Right renal cortex interstitium (tissue), 3 donors: ENCODE measurements at regions not wholly inside any gene's neighbourhood (a gene's known extent, or its start where the extent isn't known, plus 50 kb on each side); places are given as distances from the start of the nearest gene placed in this dataset.
"Not testable (repeated sequence)": the region's sequence is repeated elsewhere in the genome, so short reads cannot be mapped to it uniquely, and the experiment has no call there.

Source experiments
- DNase-seq, 3 donors: peaks; one replicate each; pipeline ENCODE4 v3.0.0-alpha.2; 2013; ENCODE audit warnings: low read depth in 3 of 3, low spot score in 2 of 3

GRCh38 chr16:86856946-86857586 lies 278.7 kb downstream of the FOXL1 start:
- DNase-seq, result no peak

- no peak for DNase-seq
Measured at GRCh38 chr16:86857807-86858206, 279.5 kb downstream of the FOXL1 start.

- no peak for DNase-seq
Measured at GRCh38 chr16:86858501-86858900, 280.2 kb downstream of the FOXL1 start.

GRCh38 chr16:86861270-86861858 lies 283.0 kb downstream of the FOXL1 start:
- not testable (repeated sequence) for DNase-seq

- DNase-seq, result no peak
Measured at GRCh38 chr16:86862595-86863280, 284.4 kb downstream of the FOXL1 start.

GRCh38 chr16:86863609-86864008 lies 285.3 kb downstream of the FOXL1 start:
- DNase-seq, result no peak

- DNase-seq, result no peak
Measured at GRCh38 chr16:86864586-86864985, 286.2 kb downstream of the FOXL1 start.

GRCh38 chr16:86865851-86866662 lies 287.7 kb downstream of the FOXL1 start:
- DNase-seq, result no peak

GRCh38 chr16:86866986-86867722 lies 288.8 kb downstream of the FOXL1 start:
- DNase-seq, result no peak

- DNase-seq, result no peak
Measured at GRCh38 chr16:86868070-86868469, 289.7 kb downstream of the FOXL1 start.

- no peak for DNase-seq
Measured at GRCh38 chr16:86868786-86869185, 290.4 kb downstream of the FOXL1 start.

GRCh38 chr16:86869288-86870022 lies 291.1 kb downstream of the FOXL1 start:
- DNase-seq, result no peak

- no peak for DNase-seq
Measured at GRCh38 chr16:86870380-86870779, 292.0 kb downstream of the FOXL1 start.

- no peak for DNase-seq
Measured at GRCh38 chr16:86872131-86872530, 293.8 kb downstream of the FOXL1 start.

- DNase-seq, result no peak
Measured at GRCh38 chr16:86872833-86873232, 294.5 kb downstream of the FOXL1 start.

GRCh38 chr16:86874141-86874540 lies 295.8 kb downstream of the FOXL1 start:
- no peak for DNase-seq

- no peak for DNase-seq
Measured at GRCh38 chr16:86876499-86876898, 298.1 kb downstream of the FOXL1 start.

- DNase-seq, result no peak
Measured at GRCh38 chr16:86877108-86877507, 298.8 kb downstream of the FOXL1 start.

- no peak for DNase-seq
Measured at GRCh38 chr16:86877835-86878234, 299.5 kb downstream of the FOXL1 start.
